ENCODE measurements at regions not wholly inside any gene's neighbourhood (a gene's known extent, or its start where the extent isn't known, plus 50 kb on each side); places are given as distances from the start of the nearest gene placed in this dataset.

DNA sequence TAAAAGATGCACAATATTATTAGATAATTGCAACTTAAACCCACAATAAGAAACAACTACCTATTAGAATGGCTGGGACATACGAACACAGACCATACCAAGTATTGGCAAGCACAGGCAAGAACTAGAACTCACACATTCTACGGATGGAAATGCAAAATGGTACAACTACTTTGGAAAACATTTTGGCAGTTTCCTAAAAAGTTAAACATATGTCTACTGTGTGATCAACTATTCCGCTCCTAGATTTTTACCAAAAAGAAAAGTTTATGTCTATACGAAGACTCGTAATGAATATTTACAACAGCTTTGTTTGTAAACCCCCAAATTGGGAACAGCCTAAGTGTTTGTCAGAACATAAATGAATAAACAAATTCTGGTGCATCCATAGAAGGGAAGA lies 194.7 kb downstream of the FGFR2 start:
- TF ChIP-seq, protein P1, sequence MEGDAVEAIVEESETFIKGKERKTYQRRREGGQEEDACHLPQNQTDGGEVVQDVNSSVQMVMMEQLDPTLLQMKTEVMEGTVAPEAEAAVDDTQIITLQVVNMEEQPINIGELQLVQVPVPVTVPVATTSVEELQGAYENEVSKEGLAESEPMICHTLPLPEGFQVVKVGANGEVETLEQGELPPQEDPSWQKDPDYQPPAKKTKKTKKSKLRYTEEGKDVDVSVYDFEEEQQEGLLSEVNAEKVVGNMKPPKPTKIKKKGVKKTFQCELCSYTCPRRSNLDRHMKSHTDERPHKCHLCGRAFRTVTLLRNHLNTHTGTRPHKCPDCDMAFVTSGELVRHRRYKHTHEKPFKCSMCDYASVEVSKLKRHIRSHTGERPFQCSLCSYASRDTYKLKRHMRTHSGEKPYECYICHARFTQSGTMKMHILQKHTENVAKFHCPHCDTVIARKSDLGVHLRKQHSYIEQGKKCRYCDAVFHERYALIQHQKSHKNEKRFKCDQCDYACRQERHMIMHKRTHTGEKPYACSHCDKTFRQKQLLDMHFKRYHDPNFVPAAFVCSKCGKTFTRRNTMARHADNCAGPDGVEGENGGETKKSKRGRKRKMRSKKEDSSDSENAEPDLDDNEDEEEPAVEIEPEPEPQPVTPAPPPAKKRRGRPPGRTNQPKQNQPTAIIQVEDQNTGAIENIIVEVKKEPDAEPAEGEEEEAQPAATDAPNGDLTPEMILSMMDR (IDR thresholded peaks at IDR 0.05) = no peak
- TF ChIP-seq EZH2 (IDR thresholded peaks at IDR 0.05; ENCODE audit: borderline replicate concordance, insufficient read depth, low read depth, low read length, poor library complexity, severe bottlenecking) = no peak

Measured in B cell (primary cell).